Mesenchymal stem cell (in vitro differentiated cells and primary cell): ENCODE measurements at regions not wholly inside any gene's neighbourhood (a gene's known extent, or its start where the extent isn't known, plus 50 kb on each side); places are given as distances from the start of the nearest gene placed in this dataset.

Experiments used
- DNase-seq: peaks from one replicate; pipeline ENCODE4 v3.0.0-alpha.2; 2013
- H2AFZ ChIP-seq: one replicate; pipeline ENCODE4 v1.6.1; 2013; ENCODE audit warnings: low read depth, mild to moderate bottlenecking, control low read depth, inconsistent platforms, low read length, moderate library complexity
- H2AK5ac ChIP-seq: 2 replicates; pipeline ENCODE4 v1.6.1; 2013; ENCODE audit warnings: low read length, moderate library complexity, mild to moderate bottlenecking, inconsistent platforms; ENCODE audit not compliant: severe bottlenecking
- H2BK120ac ChIP-seq: one replicate; pipeline ENCODE4 v1.6.1; 2013; ENCODE audit warnings: low read depth, mild to moderate bottlenecking, inconsistent platforms, low read length, moderate library complexity
- H2BK12ac ChIP-seq, 2 experiments: one replicate each; pipeline ENCODE4 v1.6.1; 2013; ENCODE audit warnings: inconsistent platforms in 2 of 2, low read length in 2 of 2, mild to moderate bottlenecking in 2 of 2, moderate library complexity in 2 of 2, control low read depth in 1 of 2
- H2BK15ac ChIP-seq: one replicate; pipeline ENCODE4 v1.6.1; 2013; ENCODE audit warnings: mild to moderate bottlenecking, low read depth, inconsistent platforms; ENCODE audit not compliant: poor library complexity, severe bottlenecking
- H2BK5ac ChIP-seq: 2 replicates; pipeline ENCODE4 v1.6.1; 2013; ENCODE audit warnings: low read depth, mild to moderate bottlenecking, low read length, control low read depth, inconsistent platforms; ENCODE audit not compliant: poor library complexity, severe bottlenecking
- H3K14ac ChIP-seq, 2 experiments: one replicate each; pipeline ENCODE4 v1.6.1; 2013; ENCODE audit warnings: inconsistent platforms in 2 of 2, low read length in 2 of 2, control low read depth in 1 of 2, mild to moderate bottlenecking in 1 of 2, moderate library complexity in 1 of 2
- H3K18ac ChIP-seq, 2 experiments: one replicate each; pipeline ENCODE4 v1.6.1; 2013; ENCODE audit warnings: inconsistent platforms in 2 of 2, low read length in 2 of 2, control low read depth in 1 of 2, low read depth in 1 of 2, mild to moderate bottlenecking in 1 of 2
- H3K23ac ChIP-seq, 2 experiments: one replicate each; pipeline ENCODE4 v1.6.1; 2013; ENCODE audit warnings: inconsistent platforms in 2 of 2, low read length in 2 of 2, mild to moderate bottlenecking in 2 of 2, moderate library complexity in 2 of 2, control low read depth in 1 of 2
- H3K27ac ChIP-seq: 2 replicates; pipeline ENCODE4 v1.5.1; 2013; ENCODE audit warnings: mild to moderate bottlenecking, moderate library complexity, low read length, control low read depth, inconsistent platforms; ENCODE audit not compliant: poor library complexity, severe bottlenecking
- H3K27me3 ChIP-seq, 2 experiments: 2 replicates each; pipeline versions ENCODE4 v1.6.1 to v1.7.0; 2013; ENCODE audit warnings: low read length in 2 of 2, mild to moderate bottlenecking in 2 of 2, moderate library complexity in 2 of 2, control low read depth in 1 of 2, inconsistent platforms in 1 of 2; ENCODE audit not compliant: control insufficient read depth in 1 of 2, insufficient read depth in 1 of 2
- H3K36me3 ChIP-seq, 2 experiments: 2 replicates each; pipeline versions ENCODE4 v1.6.1 to v1.7.0; 2013; ENCODE audit warnings: low read length in 2 of 2, control low read depth in 1 of 2, inconsistent platforms in 1 of 2, low read depth in 1 of 2, mild to moderate bottlenecking in 1 of 2; ENCODE audit not compliant: insufficient read depth in 2 of 2, control insufficient read depth in 1 of 2
- H3K4ac ChIP-seq, 2 experiments: one replicate each; pipeline ENCODE4 v1.6.1; 2013; ENCODE audit warnings: inconsistent platforms in 2 of 2, low read length in 2 of 2, mild to moderate bottlenecking in 2 of 2, moderate library complexity in 2 of 2, control low read depth in 1 of 2, low read depth in 1 of 2
- H3K4me1 ChIP-seq: 2 replicates; pipeline ENCODE4 v1.6.1; 2013; ENCODE audit warnings: low read depth, low read length, control low read depth; ENCODE audit not compliant: control insufficient read depth, insufficient read depth
- H3K4me2 ChIP-seq: 2 replicates; pipeline ENCODE4 v1.6.1; 2013; ENCODE audit warnings: low read length, mild to moderate bottlenecking, inconsistent platforms; ENCODE audit not compliant: poor library complexity, severe bottlenecking
- H3K4me3 ChIP-seq, 2 experiments: 2 replicates each; pipeline versions ENCODE4 v1.5.1 to v1.7.0; 2013; ENCODE audit warnings: low read length in 2 of 2, mild to moderate bottlenecking in 2 of 2, control low read depth in 1 of 2, low read depth in 1 of 2; ENCODE audit not compliant: insufficient read depth in 1 of 2
- H3K79me1 ChIP-seq: replicated peaks from 2 replicates; pipeline ENCODE4 v1.6.1; 2013; ENCODE audit warnings: mild to moderate bottlenecking, control low read depth, low read length, inconsistent platforms; ENCODE audit not compliant: poor library complexity, severe bottlenecking
- H3K9ac ChIP-seq: 2 replicates; pipeline ENCODE4 v1.7.0; 2013; ENCODE audit warnings: mild to moderate bottlenecking, low read length, moderate library complexity
- H3K9me3 ChIP-seq: 2 replicates; pipeline ENCODE4 v1.7.0; 2013; ENCODE audit warnings: mild to moderate bottlenecking, low read length; ENCODE audit not compliant: control insufficient read depth
- H4K8ac ChIP-seq: one replicate; pipeline ENCODE4 v1.6.1; 2013; ENCODE audit warnings: inconsistent platforms, mild to moderate bottlenecking, low read length, moderate library complexity
- H4K91ac ChIP-seq: one replicate; pipeline ENCODE4 v1.6.1; 2013; ENCODE audit warnings: mild to moderate bottlenecking, low read length, inconsistent platforms
- WGBS: methylation state at CpG from one replicate; pipeline ENCODE4 v1.1.7; 2013; ENCODE audit warnings: mixed read lengths; 5-methylcytosine and 5-hydroxymethylcytosine counted together

- no peak overlapping the region for H3K4me2 ChIP-seq
- no peak overlapping the region for H3K4me3 ChIP-seq
- DNase-seq, result no peak
- H2AK5ac ChIP-seq, result no peak overlapping the region
- H3K9ac ChIP-seq, result no peak overlapping the region
- H4K8ac ChIP-seq, result no peak overlapping the region
- no peaks in the 10 kb centered on the region for H3K36me3 ChIP-seq
- peaks cover 0 to 20% of the 10 kb centered on the region in 2 experiments for H3K27me3 ChIP-seq
- H2AFZ ChIP-seq, result no peak overlapping the region
- H2BK12ac ChIP-seq, result no peak overlapping the region
- no peak overlapping the region for H2BK15ac ChIP-seq
- no peak overlapping the region for H3K23ac ChIP-seq
- peak overlapping the region in 1 of 2 experiments; percentile 32 for H3K14ac ChIP-seq
- H2BK5ac ChIP-seq, result no peak overlapping the region
- H2BK120ac ChIP-seq, result no peak overlapping the region
- peaks cover 3% of the 10 kb centered on the region for H3K4me1 ChIP-seq
- H3K79me1 ChIP-seq, result no peaks in the 10 kb centered on the region
- no peak overlapping the region for H3K27ac ChIP-seq
- no peak overlapping the region for H3K18ac ChIP-seq
- WGBS, result 80% methylated on average over 2 of the region's 2 CpGs
- no peak overlapping the region for H4K91ac ChIP-seq
- no peak overlapping the region for H3K4ac ChIP-seq
- H3K9me3 ChIP-seq, result no peaks in the 10 kb centered on the region
Measured at GRCh38 chr1:226793620-226794276, 54.7 kb upstream of the ITPKB start.

DNA sequence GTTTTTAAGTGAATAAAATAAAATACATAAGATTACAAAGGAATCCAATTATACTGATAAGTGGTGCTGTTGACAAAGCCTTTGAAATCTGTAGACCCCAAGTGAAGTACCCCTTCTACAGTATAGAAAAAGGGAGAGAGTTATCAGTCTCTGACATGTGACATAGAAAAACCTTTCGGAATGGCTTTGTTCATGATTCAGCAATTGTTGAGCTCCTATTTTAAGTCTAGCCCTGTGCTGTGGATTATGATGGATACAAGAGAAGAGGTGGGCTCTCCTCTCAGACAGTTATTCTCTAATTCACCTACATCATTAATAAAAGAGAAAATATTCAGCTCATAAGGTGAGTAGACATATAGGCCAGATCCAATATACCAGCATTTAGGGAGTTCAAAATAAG is 53.3 kb upstream of the ITPKB start:
- H4K91ac ChIP-seq, result no peak overlapping the region
- no peak overlapping the region for H4K8ac ChIP-seq
- no peak overlapping the region for H3K4me3 ChIP-seq
- no peaks in the 10 kb centered on the region for H3K36me3 ChIP-seq
- no peaks in the 10 kb centered on the region for H3K9me3 ChIP-seq
- 100% methylated on average over 1 of the region's 1 CpG for WGBS
- no peak overlapping the region for H2BK120ac ChIP-seq
- H2BK5ac ChIP-seq, result no peak overlapping the region
- no peak overlapping the region for H2BK12ac ChIP-seq
- H3K4ac ChIP-seq, result no peak overlapping the region
- H3K4me1 ChIP-seq, result peaks cover 1% of the 10 kb centered on the region
- H3K79me1 ChIP-seq, result no peaks in the 10 kb centered on the region
- H3K23ac ChIP-seq, result no peak overlapping the region
- no peak overlapping the region for H3K9ac ChIP-seq
- no peak overlapping the region for H2AFZ ChIP-seq
- no peak overlapping the region for H3K27ac ChIP-seq
- no peak overlapping the region for H3K4me2 ChIP-seq
- DNase-seq, result no peak
- H3K18ac ChIP-seq, result no peak overlapping the region
- peaks cover 0 to 23% of the 10 kb centered on the region in 2 experiments for H3K27me3 ChIP-seq
- no peak overlapping the region for H3K14ac ChIP-seq
- H2BK15ac ChIP-seq, result no peak overlapping the region
- H2AK5ac ChIP-seq, result no peak overlapping the region

DNA sequence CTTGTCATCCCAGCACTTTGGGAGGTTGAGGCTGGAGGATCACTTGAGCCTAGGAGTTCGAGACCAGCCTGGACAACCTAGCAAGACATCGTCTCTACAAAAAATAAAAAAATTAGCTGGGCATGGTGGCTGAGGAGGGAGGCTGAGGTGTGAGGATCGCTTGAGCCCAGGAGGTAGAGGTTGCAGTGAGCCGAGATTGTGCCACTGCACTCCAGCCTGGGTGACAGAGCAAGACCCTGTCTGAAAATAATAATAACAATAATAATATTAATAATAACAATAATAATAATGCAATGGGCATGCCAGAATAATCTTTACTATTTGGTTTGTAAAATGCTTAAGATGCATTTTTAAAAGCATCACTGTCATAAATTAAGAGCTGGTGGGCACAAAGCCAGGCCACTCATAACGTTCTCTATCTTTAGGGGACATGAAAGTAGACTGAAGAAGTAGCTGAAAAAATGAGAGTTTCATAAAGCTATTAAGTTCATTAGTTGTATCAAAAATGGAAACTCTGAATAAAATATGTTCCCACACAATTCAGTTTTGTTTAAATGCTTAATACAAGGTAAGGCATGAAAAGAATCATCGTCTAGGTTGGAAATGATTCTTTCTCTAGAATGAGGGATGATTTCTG is 51.6 kb upstream of the ITPKB start:
- WGBS, result 85% methylated on average over 4 of the region's 6 CpGs

DNA sequence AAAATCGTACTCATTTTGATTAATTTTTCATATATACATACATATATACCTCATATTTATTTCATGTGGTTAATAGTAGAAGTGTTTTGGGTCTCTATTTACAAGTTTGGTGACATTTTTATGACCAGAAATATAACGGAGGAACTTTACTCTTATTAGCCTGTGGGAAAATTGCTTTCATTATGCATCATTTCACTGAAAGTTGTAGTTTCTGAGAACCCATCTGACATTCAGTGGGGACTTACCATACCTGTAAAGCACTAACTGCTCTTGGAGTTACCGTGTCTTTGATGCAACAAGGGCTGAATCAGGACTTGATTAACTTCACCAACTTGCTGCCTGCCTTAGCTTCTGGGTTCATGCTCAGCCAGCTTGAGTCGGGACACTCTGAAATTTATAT is 49.9 kb upstream of the ITPKB start:
- Histone ChIP-seq H3K36me3 (no peaks in the 10 kb centered on the region), H2BK120ac (no peak overlapping the region), H2BK15ac (no peak overlapping the region), H2BK12ac (no peak overlapping the region), H4K91ac (no peak overlapping the region), H3K4me1 (no peaks in the 10 kb centered on the region), H2BK5ac (no peak overlapping the region), H3K79me1 (no peaks in the 10 kb centered on the region), H3K4me3 (no peak overlapping the region), H3K9ac (no peak overlapping the region), H3K27ac (no peak overlapping the region), H2AK5ac (no peak overlapping the region), H3K23ac (no peak overlapping the region), H3K18ac (no peak overlapping the region), H3K14ac (no peak overlapping the region), H3K9me3 (no peaks in the 10 kb centered on the region), H3K4ac (no peak overlapping the region), H3K27me3 (peaks cover 0 to 13% of the 10 kb centered on the region in 2 experiments), H4K8ac (no peak overlapping the region), H2AFZ (no peak overlapping the region), H3K4me2 (no peak overlapping the region)
- 92% methylated on average over 2 of the region's 4 CpGs for WGBS
- DNase-seq, result no peak

More for the DNA sequence above, 51.6 kb upstream of the ITPKB start:
- H2AK5ac ChIP-seq, result no peak overlapping the region
- H2BK12ac ChIP-seq, result no peak overlapping the region
- H3K18ac ChIP-seq, result no peak overlapping the region
- DNase-seq, result no peak
- H3K9me3 ChIP-seq, result no peaks in the 10 kb centered on the region
- H3K27me3 ChIP-seq, result peaks cover 0 to 15% of the 10 kb centered on the region in 2 experiments
- no peak overlapping the region for H2BK120ac ChIP-seq
- H3K27ac ChIP-seq, result no peak overlapping the region
- H3K14ac ChIP-seq, result no peak overlapping the region
- H2BK15ac ChIP-seq, result no peak overlapping the region
- no peak overlapping the region for H3K23ac ChIP-seq
- no peak overlapping the region for H3K4me2 ChIP-seq
- no peak overlapping the region for H4K91ac ChIP-seq
- H3K9ac ChIP-seq, result no peak overlapping the region
- H3K4me3 ChIP-seq, result no peak overlapping the region
- no peak overlapping the region for H2BK5ac ChIP-seq
- H3K79me1 ChIP-seq, result no peaks in the 10 kb centered on the region
- H2AFZ ChIP-seq, result no peak overlapping the region
- no peak overlapping the region for H4K8ac ChIP-seq
- H3K4ac ChIP-seq, result no peak overlapping the region
- H3K4me1 ChIP-seq, result no peaks in the 10 kb centered on the region
- H3K36me3 ChIP-seq, result no peaks in the 10 kb centered on the region
